H9 (cell line): ENCODE measurements at regions not wholly inside any gene's neighbourhood (a gene's known extent, or its start where the extent isn't known, plus 50 kb on each side); places are given as distances from the start of the nearest gene placed in this dataset.

Source experiments
- DNase-seq: peaks from one replicate; pipeline ENCODE4 v3.0.0-alpha.2; 2017
- H2AFZ ChIP-seq: one replicate; pipeline ENCODE4 v1.6.1; 2013; ENCODE audit warnings: mild to moderate bottlenecking, low read length, control low read depth, moderate library complexity
- H2AK5ac ChIP-seq: 2 replicates; pipeline ENCODE4 v1.6.1; 2013; ENCODE audit warnings: low read length, control low read depth, mixed read lengths; ENCODE audit not compliant: insufficient read length
- H2BK120ac ChIP-seq: one replicate; pipeline ENCODE4 v1.6.1; 2013; ENCODE audit warnings: low read depth, mild to moderate bottlenecking, low read length, control low read depth, inconsistent platforms; ENCODE audit not compliant: poor library complexity, severe bottlenecking
- H2BK12ac ChIP-seq: 2 replicates; pipeline ENCODE4 v1.6.1; 2013; ENCODE audit warnings: low read length, control low read depth, mixed read lengths, low read depth; ENCODE audit not compliant: insufficient read length
- H2BK15ac ChIP-seq: 2 replicates; pipeline ENCODE4 v1.6.1; 2013; ENCODE audit warnings: low read depth, low read length, control low read depth
- H2BK20ac ChIP-seq: one replicate; pipeline ENCODE4 v1.6.1; 2013; ENCODE audit warnings: low read depth, mild to moderate bottlenecking, low read length, control low read depth, inconsistent platforms; ENCODE audit not compliant: poor library complexity, severe bottlenecking
- H2BK5ac ChIP-seq: 2 replicates; pipeline ENCODE4 v1.6.1; 2013; ENCODE audit warnings: low read length, control low read depth, mixed read lengths; ENCODE audit not compliant: insufficient read length
- H3K14ac ChIP-seq: 2 replicates; pipeline ENCODE4 v1.6.1; 2013; ENCODE audit warnings: low read length, control low read depth; ENCODE audit not compliant: insufficient read depth
- H3K18ac ChIP-seq: 2 replicates; pipeline ENCODE4 v1.6.1; 2013; ENCODE audit warnings: low read depth, mild to moderate bottlenecking, mixed read lengths, low read length, control low read depth; ENCODE audit not compliant: insufficient read length
- H3K23ac ChIP-seq: 2 replicates; pipeline ENCODE4 v1.6.1; 2013; ENCODE audit warnings: low read length, control low read depth, mixed read lengths, low read depth; ENCODE audit not compliant: insufficient read length
- H3K23me2 ChIP-seq: 2 replicates; pipeline ENCODE4 v1.6.1; 2013; ENCODE audit warnings: low read depth, mild to moderate bottlenecking, mixed read lengths, low read length, control low read depth; ENCODE audit not compliant: insufficient read length, poor library complexity, severe bottlenecking
- H3K27ac ChIP-seq: 2 replicates; pipeline ENCODE4 v1.5.1; 2013; ENCODE audit warnings: low read length, control low read depth, mixed read lengths, low read depth; ENCODE audit not compliant: insufficient read length
- H3K27me3 ChIP-seq: 2 replicates; pipeline ENCODE4 v1.6.1; 2013; ENCODE audit warnings: low read length, control low read depth, inconsistent platforms; ENCODE audit not compliant: insufficient read depth
- H3K4ac ChIP-seq: 2 replicates; pipeline ENCODE4 v1.6.1; 2013; ENCODE audit warnings: low read depth, mild to moderate bottlenecking, control low read depth, inconsistent platforms, low read length, moderate library complexity
- H3K4me1 ChIP-seq: 2 replicates; pipeline ENCODE4 v1.6.1; 2013; ENCODE audit warnings: low read length, control low read depth, inconsistent platforms; ENCODE audit not compliant: insufficient read depth
- H3K4me2 ChIP-seq: 2 replicates; pipeline ENCODE4 v1.6.1; 2013; ENCODE audit warnings: low read length, control low read depth, mixed read lengths; ENCODE audit not compliant: insufficient read length, insufficient read depth
- H3K56ac ChIP-seq: 2 replicates; pipeline ENCODE4 v1.6.1; 2013; ENCODE audit warnings: low read depth, mild to moderate bottlenecking, mixed read lengths, low read length, control low read depth; ENCODE audit not compliant: insufficient read length
- H3K79me1 ChIP-seq: 2 replicates; pipeline ENCODE4 v1.6.1; 2013; ENCODE audit warnings: low read depth, mild to moderate bottlenecking, moderate library complexity, low read length, control low read depth, inconsistent platforms; ENCODE audit not compliant: insufficient read depth, poor library complexity, severe bottlenecking
- H3K79me2 ChIP-seq: 2 replicates; pipeline ENCODE4 v1.6.1; 2013; ENCODE audit warnings: low read length, control low read depth, inconsistent platforms; ENCODE audit not compliant: insufficient read depth
- H3K9ac ChIP-seq: 2 replicates; pipeline ENCODE4 v1.6.1; 2013; ENCODE audit warnings: low read length, control low read depth, mixed read lengths; ENCODE audit not compliant: insufficient read length; ENCODE audit errors: extremely low read depth
- H3K9me3 ChIP-seq: one replicate; pipeline ENCODE4 v1.6.1; 2013; ENCODE audit warnings: low read depth, low read length, inconsistent platforms; ENCODE audit not compliant: control insufficient read depth
- H3T11ph ChIP-seq: one replicate; pipeline ENCODE4 v1.6.1; 2013; ENCODE audit warnings: mild to moderate bottlenecking, low read length, control low read depth, inconsistent platforms
- H4K20me1 ChIP-seq: one replicate; pipeline ENCODE4 v1.6.1; 2013; ENCODE audit not compliant: control insufficient read depth, insufficient read length, insufficient read depth
- H4K5ac ChIP-seq: 2 replicates; pipeline ENCODE4 v1.6.1; 2013; ENCODE audit warnings: low read depth, mild to moderate bottlenecking, mixed read lengths, low read length, control low read depth; ENCODE audit not compliant: insufficient read length
- H4K8ac ChIP-seq: replicated peaks from 2 replicates; pipeline ENCODE4 v1.6.1; 2013; ENCODE audit warnings: low read length, control low read depth, mixed read lengths, low read depth; ENCODE audit not compliant: insufficient read length
- H4K91ac ChIP-seq: 2 replicates; pipeline ENCODE4 v1.6.1; 2013; ENCODE audit warnings: low read depth, mild to moderate bottlenecking, moderate library complexity, mixed read lengths, low read length, control low read depth; ENCODE audit not compliant: insufficient read length
- H3K27ac Mint-ChIP-seq, 3 experiments: 2 replicates in 2 of 3; 3 replicates in 1 of 3; pipeline ENCODE4 v1.8.0; 2020 to 2021; ENCODE audit warnings: mixed read lengths in 3 of 3, mild to moderate bottlenecking in 1 of 3, moderate library complexity in 1 of 3
- H3K27me3 Mint-ChIP-seq: 2 replicates; pipeline ENCODE4 v1.8.0; 2021; ENCODE audit warnings: low read depth, mild to moderate bottlenecking, moderate library complexity, mixed read lengths
- H3K36me3 Mint-ChIP-seq, 3 experiments: 2 replicates in 2 of 3; 3 replicates in 1 of 3; pipeline ENCODE4 v1.8.0; 2020 to 2021; ENCODE audit warnings: low read depth in 3 of 3, mixed read lengths in 3 of 3; ENCODE audit not compliant: insufficient read depth in 1 of 3
- H3K4me1 Mint-ChIP-seq, 2 experiments: 2 replicates each; pipeline ENCODE4 v1.8.0; 2020; ENCODE audit warnings: mixed read lengths in 2 of 2
- H3K4me3 Mint-ChIP-seq, 2 experiments: 2 replicates in 1 of 2; 3 replicates in 1 of 2; pipeline ENCODE4 v1.8.0; 2020 to 2021; ENCODE audit warnings: mild to moderate bottlenecking in 2 of 2, mixed read lengths in 2 of 2, moderate library complexity in 1 of 2
- H3K9me3 Mint-ChIP-seq, 2 experiments: 2 replicates in 1 of 2; 3 replicates in 1 of 2; pipeline ENCODE4 v1.8.0; 2020; ENCODE audit warnings: mild to moderate bottlenecking in 2 of 2, mixed read lengths in 2 of 2, moderate library complexity in 1 of 2
- CTCF ChIP-seq: fragments of 200-600 bp; sonication (generic); conservative IDR thresholded peaks from 3 replicates; pipeline ENCODE4 v1.8.0; 2021; ENCODE audit warnings: antibody characterized with exemption, mild to moderate bottlenecking
- WGBS: extraction: QIAGEN DNeasy Blood & Tissue Kit; methylation state at CpG from one replicate; pipeline ENCODE4 v1.1.7; 2013; ENCODE audit warnings: missing lambda C conversion rate, low lambda C conversion rate, mixed read lengths; ENCODE audit not compliant: insufficient read length; ENCODE audit errors: extremely low coverage; 5-methylcytosine and 5-hydroxymethylcytosine counted together

- Mint-ChIP-seq H3K27ac (no peak overlapping the region), H3K9me3 (no peaks in the 10 kb centered on the region), H3K27me3 (no peaks in the 10 kb centered on the region), H3K36me3 (no peaks in the 10 kb centered on the region), H3K4me1 (no peaks in the 10 kb centered on the region), H3K4me3 (no peak overlapping the region)
- Histone ChIP-seq H3T11ph (no peak overlapping the region), H2BK15ac (no peak overlapping the region), H2AFZ (no peak overlapping the region), H3K14ac (no peak overlapping the region), H2AK5ac (no peak overlapping the region), H3K56ac (no peak overlapping the region), H3K27ac (no peak overlapping the region), H3K23me2 (no peaks in the 10 kb centered on the region), H2BK12ac (no peak overlapping the region), H4K8ac (no peak overlapping the region), H3K23ac (no peak overlapping the region), H3K4me1 (no peaks in the 10 kb centered on the region), H3K27me3 (no peaks in the 10 kb centered on the region), H3K9me3 (no peaks in the 10 kb centered on the region), H3K79me2 (no peaks in the 10 kb centered on the region), H2BK20ac (no peak overlapping the region), H4K20me1 (no peaks in the 10 kb centered on the region), H3K18ac (no peak overlapping the region), H4K91ac (no peak overlapping the region), H4K5ac (no peak overlapping the region), H3K4me2 (no peak overlapping the region), H3K4ac (no peak overlapping the region), H3K79me1 (no peaks in the 10 kb centered on the region), H3K9ac (no peak overlapping the region), H2BK120ac (no peak overlapping the region), H2BK5ac (no peak overlapping the region)
- no peak for TF ChIP-seq CTCF
- no CpG with 5 or more reads among the region's 1 CpG for WGBS
- no peak for DNase-seq
Observed at GRCh38 chr2:52395912-52396311, 1364.0 kb upstream of the NRXN1 start.
